ENCODE measurements at regions not wholly inside any gene's neighbourhood (a gene's known extent, or its start where the extent isn't known, plus 50 kb on each side); places are given as distances from the start of the nearest gene placed in this dataset.

GRCh38 chrX:39017077-39017476 is 215.8 kb downstream of the MID1IP1 start:
- Histone ChIP-seq H3K4me3 (ENCODE audit: low read depth, low read length) (no peak overlapping the region), H3K27me3 (ENCODE audit: control insufficient read depth, insufficient read depth, low read length) (no peaks in the 10 kb centered on the region), H3K36me3 (ENCODE audit: control insufficient read depth, insufficient read depth, low read length) (no peaks in the 10 kb centered on the region), H3K27ac (ENCODE audit: insufficient read depth, low read length, poor library complexity, severe bottlenecking) (no peak overlapping the region), H3K4me1 (ENCODE audit: control insufficient read depth, insufficient read depth, low read length, poor library complexity, severe bottlenecking) (no peaks in the 10 kb centered on the region), H3K9me3 (ENCODE audit: control insufficient read depth in 2 of 2, low read length in 2 of 2) (no peaks in the 10 kb centered on the region)
- H3K4me1 Mint-ChIP-seq = no peaks in the 10 kb centered on the region
- no peak overlapping the region for H3K27ac Mint-ChIP-seq
- peaks cover 0 to 1% (median 0%) of the 10 kb centered on the region in 7 donors for H3K9me3 Mint-ChIP-seq
- no peak for ATAC-seq (ENCODE audit: low read depth in 2 of 2)
- DNase-seq = no peak
- peaks cover 5% of the 10 kb centered on the region for H3K27me3 Mint-ChIP-seq
- H3K4me3 Mint-ChIP-seq = no peak overlapping the region
- H3K36me3 Mint-ChIP-seq = no peaks in the 10 kb centered on the region

- no peak overlapping the region for H3K4me3 Mint-ChIP-seq
- H3K27me3 Mint-ChIP-seq = peaks cover 5% of the 10 kb centered on the region
Observed at GRCh38 chrX:39017716-39018115, 216.5 kb downstream of the MID1IP1 start.

GRCh38 chrX:39018541-39018940 is 217.3 kb downstream of the MID1IP1 start:
- Histone ChIP-seq H3K4me3 (ENCODE audit: low read depth, low read length) (no peak overlapping the region), H3K4me1 (ENCODE audit: control insufficient read depth, insufficient read depth, low read length, poor library complexity, severe bottlenecking) (no peaks in the 10 kb centered on the region), H3K9me3 (ENCODE audit: control insufficient read depth in 2 of 2, low read length in 2 of 2) (no peaks in the 10 kb centered on the region), H3K27ac (ENCODE audit: insufficient read depth, low read length, poor library complexity, severe bottlenecking) (no peak overlapping the region), H3K36me3 (ENCODE audit: control insufficient read depth, insufficient read depth, low read length) (no peaks in the 10 kb centered on the region), H3K27me3 (ENCODE audit: control insufficient read depth, insufficient read depth, low read length) (no peaks in the 10 kb centered on the region)
- Mint-ChIP-seq H3K27me3 (peaks cover 5% of the 10 kb centered on the region), H3K36me3 (no peaks in the 10 kb centered on the region), H3K9me3 (peaks cover 0 to 1% (median 0%) of the 10 kb centered on the region in 7 donors), H3K4me3 (no peak overlapping the region), H3K4me1 (no peaks in the 10 kb centered on the region), H3K27ac (no peak overlapping the region)
- no peak for DNase-seq
- ATAC-seq (ENCODE audit: low read depth in 2 of 2) = no peak

More at GRCh38 chrX:39017716-39018115, 216.5 kb downstream of the MID1IP1 start:
- no peak overlapping the region for H3K4me3 ChIP-seq (ENCODE audit: low read depth, low read length)
- H3K27me3 ChIP-seq (ENCODE audit: control insufficient read depth, insufficient read depth, low read length) = no peaks in the 10 kb centered on the region
- DNase-seq (no peak), ATAC-seq (ENCODE audit: low read depth in 2 of 2) (no peak)
- no peaks in the 10 kb centered on the region for H3K4me1 ChIP-seq (ENCODE audit: control insufficient read depth, insufficient read depth, low read length, poor library complexity, severe bottlenecking)
- Mint-ChIP-seq H3K36me3 (no peaks in the 10 kb centered on the region), H3K4me1 (no peaks in the 10 kb centered on the region), H3K27ac (no peak overlapping the region), H3K9me3 (peaks cover 0 to 1% (median 0%) of the 10 kb centered on the region in 7 donors)
- no peaks in the 10 kb centered on the region for H3K9me3 ChIP-seq (ENCODE audit: control insufficient read depth in 2 of 2, low read length in 2 of 2)
- H3K27ac ChIP-seq (ENCODE audit: insufficient read depth, low read length, poor library complexity, severe bottlenecking) = no peak overlapping the region
- no peaks in the 10 kb centered on the region for H3K36me3 ChIP-seq (ENCODE audit: control insufficient read depth, insufficient read depth, low read length)

- H3K36me3 ChIP-seq (ENCODE audit: control insufficient read depth, insufficient read depth, low read length) = no peaks in the 10 kb centered on the region
- H3K9me3 ChIP-seq (ENCODE audit: control insufficient read depth in 2 of 2, low read length in 2 of 2) = no peaks in the 10 kb centered on the region
- H3K27me3 Mint-ChIP-seq = peaks cover 5% of the 10 kb centered on the region
- no peaks in the 10 kb centered on the region for H3K36me3 Mint-ChIP-seq
- H3K9me3 Mint-ChIP-seq = peaks cover 0 to 1% (median 0%) of the 10 kb centered on the region in 7 donors
- DNase-seq (no peak), ATAC-seq (ENCODE audit: low read depth in 2 of 2) (no peak)
- H3K4me1 ChIP-seq (ENCODE audit: control insufficient read depth, insufficient read depth, low read length, poor library complexity, severe bottlenecking) = no peaks in the 10 kb centered on the region
- no peaks in the 10 kb centered on the region for H3K27me3 ChIP-seq (ENCODE audit: control insufficient read depth, insufficient read depth, low read length)
- H3K4me3 ChIP-seq (ENCODE audit: low read depth, low read length) = no peak overlapping the region
- no peak overlapping the region for H3K27ac Mint-ChIP-seq
- H3K4me1 Mint-ChIP-seq = no peaks in the 10 kb centered on the region
- no peak overlapping the region for H3K4me3 Mint-ChIP-seq
- H3K27ac ChIP-seq (ENCODE audit: insufficient read depth, low read length, poor library complexity, severe bottlenecking) = no peak overlapping the region
Observed at GRCh38 chrX:39019056-39019455, 217.8 kb downstream of the MID1IP1 start.

GRCh38 chrX:39020051-39020669 is 218.9 kb downstream of the MID1IP1 start:
- H3K27ac Mint-ChIP-seq = no peak overlapping the region
- Histone ChIP-seq H3K4me3 (ENCODE audit: low read depth, low read length) (no peak overlapping the region), H3K36me3 (ENCODE audit: control insufficient read depth, insufficient read depth, low read length) (no peaks in the 10 kb centered on the region), H3K27me3 (ENCODE audit: control insufficient read depth, insufficient read depth, low read length) (no peaks in the 10 kb centered on the region), H3K27ac (ENCODE audit: insufficient read depth, low read length, poor library complexity, severe bottlenecking) (no peak overlapping the region), H3K9me3 (ENCODE audit: control insufficient read depth in 2 of 2, low read length in 2 of 2) (no peaks in the 10 kb centered on the region), H3K4me1 (ENCODE audit: control insufficient read depth, insufficient read depth, low read length, poor library complexity, severe bottlenecking) (no peaks in the 10 kb centered on the region)
- H3K4me1 Mint-ChIP-seq = no peaks in the 10 kb centered on the region
- DNase-seq (no peak), ATAC-seq (ENCODE audit: low read depth in 2 of 2) (no peak)
- H3K27me3 Mint-ChIP-seq = peaks cover 5% of the 10 kb centered on the region
- no peak overlapping the region for H3K4me3 Mint-ChIP-seq
- H3K9me3 Mint-ChIP-seq = no peaks in the 10 kb centered on the region
- H3K36me3 Mint-ChIP-seq = no peaks in the 10 kb centered on the region

- Histone ChIP-seq H3K36me3 (ENCODE audit: control insufficient read depth, insufficient read depth, low read length) (no peaks in the 10 kb centered on the region), H3K27ac (ENCODE audit: insufficient read depth, low read length, poor library complexity, severe bottlenecking) (no peak overlapping the region), H3K9me3 (ENCODE audit: control insufficient read depth in 2 of 2, low read length in 2 of 2) (no peaks in the 10 kb centered on the region), H3K27me3 (ENCODE audit: control insufficient read depth, insufficient read depth, low read length) (no peaks in the 10 kb centered on the region), H3K4me1 (ENCODE audit: control insufficient read depth, insufficient read depth, low read length, poor library complexity, severe bottlenecking) (no peaks in the 10 kb centered on the region), H3K4me3 (ENCODE audit: low read depth, low read length) (no peak overlapping the region)
- Mint-ChIP-seq H3K27ac (no peak overlapping the region), H3K9me3 (no peaks in the 10 kb centered on the region), H3K27me3 (peaks cover 5% of the 10 kb centered on the region), H3K36me3 (no peaks in the 10 kb centered on the region), H3K4me1 (no peaks in the 10 kb centered on the region), H3K4me3 (no peak overlapping the region)
- DNase-seq (no peak), ATAC-seq (ENCODE audit: low read depth in 2 of 2) (no peak)
Observed at GRCh38 chrX:39022106-39022505, 220.8 kb downstream of the MID1IP1 start.

GRCh38 chrX:39029221-39029620 is 228.0 kb downstream of the MID1IP1 start:
- Mint-ChIP-seq H3K9me3 (peaks cover 0 to 20% (median 6%) of the 10 kb centered on the region in 7 donors), H3K36me3 (no peaks in the 10 kb centered on the region), H3K27ac (no peak overlapping the region), H3K27me3 (no peaks in the 10 kb centered on the region), H3K4me3 (no peak overlapping the region), H3K4me1 (no peaks in the 10 kb centered on the region)
- H3K27me3 ChIP-seq (ENCODE audit: control insufficient read depth, insufficient read depth, low read length) = peaks cover 2% of the 10 kb centered on the region
- ATAC-seq (ENCODE audit: low read depth in 2 of 2) = no peak
- no peak for DNase-seq
- H3K4me1 ChIP-seq (ENCODE audit: control insufficient read depth, insufficient read depth, low read length, poor library complexity, severe bottlenecking) = no peaks in the 10 kb centered on the region
- peaks cover 6 to 19% of the 10 kb centered on the region in 2 experiments for H3K9me3 ChIP-seq (ENCODE audit: control insufficient read depth in 2 of 2, low read length in 2 of 2)
- H3K27ac ChIP-seq (ENCODE audit: insufficient read depth, low read length, poor library complexity, severe bottlenecking) = no peak overlapping the region
- H3K36me3 ChIP-seq (ENCODE audit: control insufficient read depth, insufficient read depth, low read length) = no peaks in the 10 kb centered on the region
- no peak overlapping the region for H3K4me3 ChIP-seq (ENCODE audit: low read depth, low read length)

- no peak for ATAC-seq (ENCODE audit: low read depth in 2 of 2)
- peaks cover 6 to 19% of the 10 kb centered on the region in 2 experiments for H3K9me3 ChIP-seq (ENCODE audit: control insufficient read depth in 2 of 2, low read length in 2 of 2)
- Mint-ChIP-seq H3K27ac (no peak overlapping the region), H3K27me3 (no peaks in the 10 kb centered on the region), H3K4me1 (no peaks in the 10 kb centered on the region), H3K36me3 (no peaks in the 10 kb centered on the region), H3K9me3 (peaks cover 0 to 22% (median 6%) of the 10 kb centered on the region in 7 donors), H3K4me3 (no peak overlapping the region)
- peaks cover 5% of the 10 kb centered on the region for H3K27me3 ChIP-seq (ENCODE audit: control insufficient read depth, insufficient read depth, low read length)
- no peak overlapping the region for H3K4me3 ChIP-seq (ENCODE audit: low read depth, low read length)
- H3K36me3 ChIP-seq (ENCODE audit: control insufficient read depth, insufficient read depth, low read length) = no peaks in the 10 kb centered on the region
- no peak for DNase-seq
- no peaks in the 10 kb centered on the region for H3K4me1 ChIP-seq (ENCODE audit: control insufficient read depth, insufficient read depth, low read length, poor library complexity, severe bottlenecking)
- no peak overlapping the region for H3K27ac ChIP-seq (ENCODE audit: insufficient read depth, low read length, poor library complexity, severe bottlenecking)
Observed at GRCh38 chrX:39030636-39031035, 229.4 kb downstream of the MID1IP1 start.

Measured in CD4-positive, CD25-positive, alpha-beta regulatory T cell (primary cell).